ENCODE measurements at regions not wholly inside any gene's neighbourhood (a gene's known extent, or its start where the extent isn't known, plus 50 kb on each side); places are given as distances from the start of the nearest gene placed in this dataset.

DNA sequence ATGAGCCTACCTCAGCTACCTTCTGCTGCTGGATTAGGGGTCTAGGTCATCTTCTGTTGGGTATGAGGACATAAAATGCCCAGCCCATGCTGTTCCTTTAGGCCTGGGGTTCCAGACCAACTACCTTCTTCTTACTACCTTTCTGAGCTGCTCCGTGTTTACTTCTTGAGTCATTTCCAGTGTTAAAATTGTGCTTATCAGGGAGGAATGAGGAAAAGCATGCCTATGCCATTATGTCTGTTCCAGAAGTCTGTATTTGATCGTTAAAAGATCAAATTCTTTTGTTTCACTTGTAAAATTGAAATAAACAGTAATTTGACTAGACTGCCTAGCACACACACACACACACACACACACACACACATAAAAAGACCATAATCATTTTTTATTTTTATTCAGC lies 1912.7 kb upstream of the TENM3 start:
- DNase-seq (ENCODE audit: low read depth in 1 of 2, low spot score in 1 of 2), result no peak
- H3K27me3 ChIP-seq (ENCODE audit: insufficient read depth, poor library complexity, severe bottlenecking), result no peaks in the 10 kb centered on the region
- TF ChIP-seq, protein P1, sequence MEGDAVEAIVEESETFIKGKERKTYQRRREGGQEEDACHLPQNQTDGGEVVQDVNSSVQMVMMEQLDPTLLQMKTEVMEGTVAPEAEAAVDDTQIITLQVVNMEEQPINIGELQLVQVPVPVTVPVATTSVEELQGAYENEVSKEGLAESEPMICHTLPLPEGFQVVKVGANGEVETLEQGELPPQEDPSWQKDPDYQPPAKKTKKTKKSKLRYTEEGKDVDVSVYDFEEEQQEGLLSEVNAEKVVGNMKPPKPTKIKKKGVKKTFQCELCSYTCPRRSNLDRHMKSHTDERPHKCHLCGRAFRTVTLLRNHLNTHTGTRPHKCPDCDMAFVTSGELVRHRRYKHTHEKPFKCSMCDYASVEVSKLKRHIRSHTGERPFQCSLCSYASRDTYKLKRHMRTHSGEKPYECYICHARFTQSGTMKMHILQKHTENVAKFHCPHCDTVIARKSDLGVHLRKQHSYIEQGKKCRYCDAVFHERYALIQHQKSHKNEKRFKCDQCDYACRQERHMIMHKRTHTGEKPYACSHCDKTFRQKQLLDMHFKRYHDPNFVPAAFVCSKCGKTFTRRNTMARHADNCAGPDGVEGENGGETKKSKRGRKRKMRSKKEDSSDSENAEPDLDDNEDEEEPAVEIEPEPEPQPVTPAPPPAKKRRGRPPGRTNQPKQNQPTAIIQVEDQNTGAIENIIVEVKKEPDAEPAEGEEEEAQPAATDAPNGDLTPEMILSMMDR (IDR thresholded peaks at IDR 0.05; ENCODE audit: insufficient read depth, low read length), result no peak
- no peak for TF ChIP-seq POLR2AphosphoS5 (IDR thresholded peaks at IDR 0.05; ENCODE audit: low read depth)
- TF ChIP-seq GABPA (IDR thresholded peaks at IDR 0.05; ENCODE audit: low read depth), result no peak
- no peak for TF ChIP-seq SPI1 (IDR thresholded peaks at IDR 0.05; ENCODE audit: borderline replicate concordance, low read depth)
- TF ChIP-seq, protein P2, sequence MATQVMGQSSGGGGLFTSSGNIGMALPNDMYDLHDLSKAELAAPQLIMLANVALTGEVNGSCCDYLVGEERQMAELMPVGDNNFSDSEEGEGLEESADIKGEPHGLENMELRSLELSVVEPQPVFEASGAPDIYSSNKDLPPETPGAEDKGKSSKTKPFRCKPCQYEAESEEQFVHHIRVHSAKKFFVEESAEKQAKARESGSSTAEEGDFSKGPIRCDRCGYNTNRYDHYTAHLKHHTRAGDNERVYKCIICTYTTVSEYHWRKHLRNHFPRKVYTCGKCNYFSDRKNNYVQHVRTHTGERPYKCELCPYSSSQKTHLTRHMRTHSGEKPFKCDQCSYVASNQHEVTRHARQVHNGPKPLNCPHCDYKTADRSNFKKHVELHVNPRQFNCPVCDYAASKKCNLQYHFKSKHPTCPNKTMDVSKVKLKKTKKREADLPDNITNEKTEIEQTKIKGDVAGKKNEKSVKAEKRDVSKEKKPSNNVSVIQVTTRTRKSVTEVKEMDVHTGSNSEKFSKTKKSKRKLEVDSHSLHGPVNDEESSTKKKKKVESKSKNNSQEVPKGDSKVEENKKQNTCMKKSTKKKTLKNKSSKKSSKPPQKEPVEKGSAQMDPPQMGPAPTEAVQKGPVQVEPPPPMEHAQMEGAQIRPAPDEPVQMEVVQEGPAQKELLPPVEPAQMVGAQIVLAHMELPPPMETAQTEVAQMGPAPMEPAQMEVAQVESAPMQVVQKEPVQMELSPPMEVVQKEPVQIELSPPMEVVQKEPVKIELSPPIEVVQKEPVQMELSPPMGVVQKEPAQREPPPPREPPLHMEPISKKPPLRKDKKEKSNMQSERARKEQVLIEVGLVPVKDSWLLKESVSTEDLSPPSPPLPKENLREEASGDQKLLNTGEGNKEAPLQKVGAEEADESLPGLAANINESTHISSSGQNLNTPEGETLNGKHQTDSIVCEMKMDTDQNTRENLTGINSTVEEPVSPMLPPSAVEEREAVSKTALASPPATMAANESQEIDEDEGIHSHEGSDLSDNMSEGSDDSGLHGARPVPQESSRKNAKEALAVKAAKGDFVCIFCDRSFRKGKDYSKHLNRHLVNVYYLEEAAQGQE (IDR thresholded peaks at IDR 0.05; ENCODE audit: insufficient replicate concordance, low read depth), result no peak
- H3K4me3 ChIP-seq (replicated peaks; ENCODE audit: insufficient read depth, low read length), result no peak overlapping the region
- H3K27ac ChIP-seq (replicated peaks), result no peak overlapping the region

DNA sequence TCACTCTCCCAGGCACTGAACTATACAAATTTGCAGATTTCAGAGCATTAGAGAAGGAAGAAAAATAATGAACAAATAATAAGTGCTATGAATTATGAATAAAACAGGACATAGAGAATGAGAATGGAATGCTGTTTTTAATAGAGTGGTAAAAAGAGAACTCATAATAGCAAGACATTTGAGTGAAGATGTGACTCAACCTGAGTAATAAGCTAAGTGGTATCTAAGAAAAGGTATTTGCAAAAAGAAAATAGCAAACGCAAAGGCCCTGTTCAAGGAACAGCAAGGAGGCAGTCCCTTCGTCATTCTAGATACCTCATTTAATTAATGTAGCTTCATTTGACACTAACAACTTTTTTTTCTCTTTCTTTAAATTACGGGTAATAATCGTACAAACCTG lies 1910.0 kb upstream of the TENM3 start:
- H3K27me3 ChIP-seq (ENCODE audit: insufficient read depth, poor library complexity, severe bottlenecking), result no peaks in the 10 kb centered on the region
- H3K4me3 ChIP-seq (replicated peaks; ENCODE audit: insufficient read depth, low read length), result no peak overlapping the region
- no peak overlapping the region for H3K27ac ChIP-seq (replicated peaks)
- DNase-seq (ENCODE audit: low read depth in 1 of 2, low spot score in 1 of 2), result no peak
- no peak for TF ChIP-seq GABPA (IDR thresholded peaks at IDR 0.05; ENCODE audit: low read depth)
- TF ChIP-seq, protein P2 (IDR thresholded peaks at IDR 0.05; ENCODE audit: insufficient replicate concordance, low read depth), result no peak
- TF ChIP-seq POLR2AphosphoS5 (IDR thresholded peaks at IDR 0.05; ENCODE audit: low read depth), result no peak
- TF ChIP-seq, protein P1 (IDR thresholded peaks at IDR 0.05; ENCODE audit: insufficient read depth, low read length), result no peak
- TF ChIP-seq SPI1 (IDR thresholded peaks at IDR 0.05; ENCODE audit: borderline replicate concordance, low read depth), result no peak

DNA sequence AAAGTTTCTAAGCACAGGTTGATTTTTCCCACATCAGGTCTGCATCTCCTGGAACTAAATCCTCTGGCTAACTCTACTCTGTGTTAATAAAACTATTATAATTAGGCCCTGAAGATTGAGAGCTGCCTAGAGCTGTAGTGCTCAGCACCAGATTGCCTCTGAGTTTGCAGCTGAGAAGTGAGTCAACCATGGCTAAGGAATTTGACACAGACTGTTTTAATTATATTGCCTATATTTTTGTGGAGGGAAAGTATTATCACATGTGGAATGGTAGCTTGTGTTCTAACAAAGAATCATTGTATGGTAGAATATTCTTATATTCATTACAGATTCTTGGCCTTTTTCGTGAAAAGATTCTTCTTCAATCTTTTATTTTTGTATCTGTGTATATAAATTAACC lies 1907.6 kb upstream of the TENM3 start:
- TF ChIP-seq, protein P2 (IDR thresholded peaks at IDR 0.05; ENCODE audit: insufficient replicate concordance, low read depth), result no peak
- TF ChIP-seq, protein P1 (IDR thresholded peaks at IDR 0.05; ENCODE audit: insufficient read depth, low read length), result no peak
- TF ChIP-seq SPI1 (IDR thresholded peaks at IDR 0.05; ENCODE audit: borderline replicate concordance, low read depth) (no peak), GABPA (IDR thresholded peaks at IDR 0.05; ENCODE audit: low read depth) (no peak), POLR2AphosphoS5 (IDR thresholded peaks at IDR 0.05; ENCODE audit: low read depth) (no peak)
- Histone ChIP-seq H3K27ac (replicated peaks) (no peak overlapping the region), H3K27me3 (ENCODE audit: insufficient read depth, poor library complexity, severe bottlenecking) (no peaks in the 10 kb centered on the region), H3K4me3 (replicated peaks; ENCODE audit: insufficient read depth, low read length) (no peak overlapping the region)
- no peak for DNase-seq (ENCODE audit: low read depth in 1 of 2, low spot score in 1 of 2)

Measured in HL-60 (cell line).